ENCODE measurements at regions not wholly inside any gene's neighbourhood (a gene's known extent, or its start where the extent isn't known, plus 50 kb on each side); places are given as distances from the start of the nearest gene placed in this dataset.

DNA sequence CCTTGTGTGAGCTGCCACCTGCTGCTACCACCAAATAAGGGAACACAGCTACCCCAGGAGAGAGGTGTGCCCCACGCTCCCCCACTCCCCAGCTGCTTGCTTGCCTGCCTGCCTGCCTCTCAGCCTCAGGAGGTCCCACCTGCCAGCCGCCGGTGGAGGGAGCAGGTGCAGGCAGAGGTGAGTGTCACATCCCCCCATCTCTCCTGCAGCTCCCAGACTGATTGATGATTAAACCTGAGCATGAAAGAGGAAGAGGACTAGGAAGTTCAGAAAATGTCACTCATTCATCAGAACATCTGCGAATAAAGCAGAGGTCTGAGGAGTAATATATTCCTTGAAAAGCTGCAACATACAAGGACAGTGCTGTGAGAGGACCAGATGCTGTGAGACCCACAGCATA, 58.6 kb upstream of the HIVEP3 start (continued):
- TF ChIP-seq FOXK1 (CRISPR knock-in tag; IDR thresholded peaks at IDR 0.05; ENCODE audit: borderline replicate concordance) (no peak), CCAR2 (IDR thresholded peaks at IDR 0.05; ENCODE audit: low read depth, low read length) (no peak), THAP7 (CRISPR knock-in tag; IDR thresholded peaks at IDR 0.05) (no peak)

DNA sequence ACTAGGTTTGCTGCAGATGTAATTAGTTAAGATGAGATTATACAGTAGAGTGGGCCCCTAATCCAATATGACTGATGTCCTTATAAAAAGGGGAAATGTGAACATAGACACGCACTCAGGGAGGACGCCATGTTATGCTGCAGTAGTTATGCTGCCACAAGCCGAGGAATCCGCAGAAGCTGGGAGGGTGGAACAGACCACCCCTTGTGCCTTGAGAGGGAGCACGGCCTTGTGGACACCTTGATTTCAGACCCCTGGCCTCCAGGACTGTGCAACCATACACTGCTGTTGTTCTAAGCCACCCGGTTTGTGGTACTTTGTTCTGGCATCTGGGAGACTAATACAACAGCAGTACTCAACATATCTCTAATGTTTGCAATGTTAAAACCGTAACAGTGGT, 57.9 kb upstream of the HIVEP3 start:
- no peak for FAIRE-seq
- H4K20me1 ChIP-seq (replicated peaks; ENCODE audit: control insufficient read depth, insufficient read depth, low read length): no peaks in the 10 kb centered on the region; the same call in 1 of the 2 replicates
- no peaks in the 10 kb centered on the region for H3K4me1 ChIP-seq (replicated peaks in 1 of 2; ENCODE audit: control insufficient read depth in 2 of 2, insufficient read depth in 2 of 2, low read length in 2 of 2)
- no peaks in the 10 kb centered on the region for H3K79me2 ChIP-seq (ENCODE audit: control insufficient read depth, insufficient read depth, low read length)
- no peak overlapping the region for H2AFZ ChIP-seq (ENCODE audit: low read depth, low read length)
- in situ Hi-C loops (cut with MboI): no loop called here
- intact Hi-C loops (cut with micrococcal nuclease): no loop called here
- peaks cover 8 to 16% of the 10 kb centered on the region in 2 experiments; a peak in 4 of 5 replicates for H3K27me3 ChIP-seq (ENCODE audit: control insufficient read depth in 2 of 2, insufficient read depth in 2 of 2, low read length in 2 of 2)
- H3K36me3 ChIP-seq (ENCODE audit: control insufficient read depth, insufficient read depth, low read length): no peaks in the 10 kb centered on the region
- under 1% methylated on average over 7 of the region's 7 CpGs for WGBS (ENCODE audit: insufficient coverage, low coverage, missing lambda C conversion rate)
- no peak for DNase-seq (ENCODE audit: extremely low read depth in 1 of 4, low spot score in 3 of 4)
- POLR2A ChIA-PET: no interaction called here
- BruUV-seq (replicated peaks): no TSS peak
- H3K4me3 ChIP-seq: no peak overlapping the region
- no peak for ATAC-seq
- H3K27ac ChIP-seq (ENCODE audit: extremely low read depth, low read depth, low read length): no peak overlapping the region
- H3K9ac ChIP-seq (ENCODE audit: insufficient read depth in 1 of 2, low read depth in 2 of 2, low read length in 2 of 2): no peak overlapping the region
- CTCF ChIA-PET (ENCODE audit: low intra/inter-chr PET ratio): no interaction called here
- TF ChIP-seq, protein P1, sequence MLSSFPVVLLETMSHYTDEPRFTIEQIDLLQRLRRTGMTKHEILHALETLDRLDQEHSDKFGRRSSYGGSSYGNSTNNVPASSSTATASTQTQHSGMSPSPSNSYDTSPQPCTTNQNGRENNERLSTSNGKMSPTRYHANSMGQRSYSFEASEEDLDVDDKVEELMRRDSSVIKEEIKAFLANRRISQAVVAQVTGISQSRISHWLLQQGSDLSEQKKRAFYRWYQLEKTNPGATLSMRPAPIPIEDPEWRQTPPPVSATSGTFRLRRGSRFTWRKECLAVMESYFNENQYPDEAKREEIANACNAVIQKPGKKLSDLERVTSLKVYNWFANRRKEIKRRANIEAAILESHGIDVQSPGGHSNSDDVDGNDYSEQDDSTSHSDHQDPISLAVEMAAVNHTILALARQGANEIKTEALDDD (IDR thresholded peaks at IDR 0.05): no peak
- TF ChIP-seq ZNF518B (CRISPR knock-in tag; IDR thresholded peaks at IDR 0.05) (no peak), YY1 (IDR thresholded peaks at IDR 0.05; ENCODE audit: borderline replicate concordance in 1 of 3, control insufficient read depth in 1 of 3, extremely low read depth in 1 of 3, insufficient read depth in 3 of 3, insufficient read length in 1 of 3, insufficient replicate concordance in 2 of 3, low read depth in 1 of 3, low read length in 2 of 3) (no peak)
- TF ChIP-seq, protein P2, sequence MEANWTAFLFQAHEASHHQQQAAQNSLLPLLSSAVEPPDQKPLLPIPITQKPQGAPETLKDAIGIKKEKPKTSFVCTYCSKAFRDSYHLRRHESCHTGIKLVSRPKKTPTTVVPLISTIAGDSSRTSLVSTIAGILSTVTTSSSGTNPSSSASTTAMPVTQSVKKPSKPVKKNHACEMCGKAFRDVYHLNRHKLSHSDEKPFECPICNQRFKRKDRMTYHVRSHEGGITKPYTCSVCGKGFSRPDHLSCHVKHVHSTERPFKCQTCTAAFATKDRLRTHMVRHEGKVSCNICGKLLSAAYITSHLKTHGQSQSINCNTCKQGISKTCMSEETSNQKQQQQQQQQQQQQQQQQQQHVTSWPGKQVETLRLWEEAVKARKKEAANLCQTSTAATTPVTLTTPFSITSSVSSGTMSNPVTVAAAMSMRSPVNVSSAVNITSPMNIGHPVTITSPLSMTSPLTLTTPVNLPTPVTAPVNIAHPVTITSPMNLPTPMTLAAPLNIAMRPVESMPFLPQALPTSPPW (CRISPR knock-in tag; IDR thresholded peaks at IDR 0.05): no peak
- H3K4me2 ChIP-seq (ENCODE audit: insufficient read depth, low read length): no peak overlapping the region
- no peaks in the 10 kb centered on the region for H3K9me3 ChIP-seq (replicated peaks; ENCODE audit: control insufficient read depth, insufficient read depth, low read depth, low read length)
- H3K9me1 ChIP-seq (ENCODE audit: control insufficient read depth, insufficient read depth, low read length): no peaks in the 10 kb centered on the region
